ENCODE measurements at regions not wholly inside any gene's neighbourhood (a gene's known extent, or its start where the extent isn't known, plus 50 kb on each side); places are given as distances from the start of the nearest gene placed in this dataset.

DNA sequence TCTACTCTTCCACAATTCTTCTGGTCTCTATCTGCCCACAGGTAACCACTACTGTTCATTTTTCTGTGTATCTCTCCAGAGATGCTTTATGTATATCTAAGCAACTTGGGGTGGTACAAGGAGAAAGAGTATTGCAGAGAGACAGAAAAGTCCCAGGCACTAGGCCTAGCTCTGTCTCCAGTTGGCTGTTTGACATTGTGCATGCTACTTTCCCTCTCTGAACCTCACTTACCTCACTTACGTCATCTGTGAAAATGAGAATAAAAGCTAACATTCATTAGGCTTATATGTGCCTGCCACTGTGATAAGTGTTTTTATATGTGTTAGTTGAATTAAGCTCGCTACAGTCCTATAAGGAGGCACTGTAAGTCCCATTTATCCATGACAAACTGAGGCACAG, 76.7 kb upstream of the RNU6-1 start:
- H3K9me3 ChIP-seq (ENCODE audit: control insufficient read depth, low read depth, low read length): peaks cover 7% of the 10 kb centered on the region
- no peaks in the 10 kb centered on the region for H3K36me3 ChIP-seq (ENCODE audit: control insufficient read depth in 2 of 2, extremely low read depth in 1 of 2, insufficient read depth in 2 of 2, low read length in 2 of 2)
- H3K27ac ChIP-seq (ENCODE audit: control insufficient read depth, insufficient read depth, low read length): no peak overlapping the region
- H3K4me2 ChIP-seq (ENCODE audit: control insufficient read depth, extremely low read depth, insufficient read depth, low read depth, low read length): no peak overlapping the region
- no peaks in the 10 kb centered on the region for H3K79me2 ChIP-seq (ENCODE audit: control insufficient read depth, insufficient read depth, low read length)
- FAIRE-seq: no peak
- no peak overlapping the region for H2AFZ ChIP-seq (ENCODE audit: control insufficient read depth, low read length)
- no peaks in the 10 kb centered on the region for H3K27me3 ChIP-seq (ENCODE audit: control insufficient read depth, extremely low read depth, insufficient read depth, low read length)
- DNase-seq (ENCODE audit: low read depth, low spot score): no peak
- H3K4me3 ChIP-seq (ENCODE audit: control insufficient read depth in 2 of 3, extremely low read depth in 1 of 3, insufficient read depth in 2 of 3, low read depth in 1 of 3, low read length in 3 of 3): no peak overlapping the region
- no peaks in the 10 kb centered on the region for H4K20me1 ChIP-seq (ENCODE audit: control insufficient read depth, extremely low read depth, insufficient read depth, low read length)
- TF ChIP-seq, protein P1, sequence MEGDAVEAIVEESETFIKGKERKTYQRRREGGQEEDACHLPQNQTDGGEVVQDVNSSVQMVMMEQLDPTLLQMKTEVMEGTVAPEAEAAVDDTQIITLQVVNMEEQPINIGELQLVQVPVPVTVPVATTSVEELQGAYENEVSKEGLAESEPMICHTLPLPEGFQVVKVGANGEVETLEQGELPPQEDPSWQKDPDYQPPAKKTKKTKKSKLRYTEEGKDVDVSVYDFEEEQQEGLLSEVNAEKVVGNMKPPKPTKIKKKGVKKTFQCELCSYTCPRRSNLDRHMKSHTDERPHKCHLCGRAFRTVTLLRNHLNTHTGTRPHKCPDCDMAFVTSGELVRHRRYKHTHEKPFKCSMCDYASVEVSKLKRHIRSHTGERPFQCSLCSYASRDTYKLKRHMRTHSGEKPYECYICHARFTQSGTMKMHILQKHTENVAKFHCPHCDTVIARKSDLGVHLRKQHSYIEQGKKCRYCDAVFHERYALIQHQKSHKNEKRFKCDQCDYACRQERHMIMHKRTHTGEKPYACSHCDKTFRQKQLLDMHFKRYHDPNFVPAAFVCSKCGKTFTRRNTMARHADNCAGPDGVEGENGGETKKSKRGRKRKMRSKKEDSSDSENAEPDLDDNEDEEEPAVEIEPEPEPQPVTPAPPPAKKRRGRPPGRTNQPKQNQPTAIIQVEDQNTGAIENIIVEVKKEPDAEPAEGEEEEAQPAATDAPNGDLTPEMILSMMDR (optimal IDR thresholded peaks at IDR 0.05 in 1 of 3, IDR thresholded peaks at IDR 0.05 in 1 of 3, conservative IDR thresholded peaks at IDR 0.05 in 1 of 3; ENCODE audit: extremely low read depth in 1 of 3, insufficient read depth in 2 of 3, low read length in 3 of 3): no peak
- TF ChIP-seq EZH2 (IDR thresholded peaks at IDR 0.05; ENCODE audit: low read length): no peak
- H3K9me1 ChIP-seq (ENCODE audit: control insufficient read depth, extremely low read depth, insufficient read depth, low read length): no peaks in the 10 kb centered on the region
- dilution Hi-C loops (cut with MboI; ENCODE audit: extremely low pct_ligation_motif_present, low sequenced_read_pairs): no loop called here
- no peak overlapping the region for H3K9ac ChIP-seq (ENCODE audit: control insufficient read depth, extremely low read depth, insufficient read depth, low read length)
- H3K4me1 ChIP-seq (ENCODE audit: control insufficient read depth, extremely low read depth, insufficient read depth, low read length): no peaks in the 10 kb centered on the region

DNA sequence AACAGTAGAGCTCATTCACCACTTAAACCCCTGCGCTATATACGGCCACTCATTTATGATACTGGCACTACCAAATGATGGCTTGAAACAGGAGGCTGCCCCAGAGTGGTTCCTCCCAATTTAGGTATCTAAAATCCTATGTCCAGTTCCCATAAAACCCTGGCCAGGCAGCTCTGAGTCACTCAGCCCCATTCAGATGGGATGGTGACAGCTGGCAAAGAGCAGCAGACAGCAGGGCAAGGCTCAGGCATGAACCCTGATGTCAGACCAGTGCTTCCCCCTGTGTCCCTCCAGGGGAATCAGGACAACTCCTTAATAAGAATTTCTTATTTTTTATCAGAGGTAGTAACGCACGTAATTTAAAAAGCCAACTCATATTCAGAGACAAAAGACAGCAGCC, 77.2 kb upstream of the RNU6-1 start:
- no peak for FAIRE-seq
- Histone ChIP-seq H3K27ac (ENCODE audit: control insufficient read depth, insufficient read depth, low read length) (no peak overlapping the region), H3K4me2 (ENCODE audit: control insufficient read depth, extremely low read depth, insufficient read depth, low read depth, low read length) (no peak overlapping the region)

More for the DNA sequence above, 77.2 kb upstream of the RNU6-1 start:
- dilution Hi-C loops (cut with MboI; ENCODE audit: extremely low pct_ligation_motif_present, low sequenced_read_pairs): no loop called here
- Histone ChIP-seq H3K9me1 (ENCODE audit: control insufficient read depth, extremely low read depth, insufficient read depth, low read length) (no peaks in the 10 kb centered on the region), H4K20me1 (ENCODE audit: control insufficient read depth, extremely low read depth, insufficient read depth, low read length) (no peaks in the 10 kb centered on the region), H3K79me2 (ENCODE audit: control insufficient read depth, insufficient read depth, low read length) (no peaks in the 10 kb centered on the region), H3K4me3 (ENCODE audit: control insufficient read depth in 2 of 3, extremely low read depth in 1 of 3, insufficient read depth in 2 of 3, low read depth in 1 of 3, low read length in 3 of 3) (no peak overlapping the region), H3K27me3 (ENCODE audit: control insufficient read depth, extremely low read depth, insufficient read depth, low read length) (no peaks in the 10 kb centered on the region), H3K9ac (ENCODE audit: control insufficient read depth, extremely low read depth, insufficient read depth, low read length) (no peak overlapping the region), H3K9me3 (ENCODE audit: control insufficient read depth, low read depth, low read length) (peaks cover 7% of the 10 kb centered on the region), H3K4me1 (ENCODE audit: control insufficient read depth, extremely low read depth, insufficient read depth, low read length) (no peaks in the 10 kb centered on the region), H2AFZ (ENCODE audit: control insufficient read depth, low read length) (no peak overlapping the region), H3K36me3 (ENCODE audit: control insufficient read depth in 2 of 2, extremely low read depth in 1 of 2, insufficient read depth in 2 of 2, low read length in 2 of 2) (no peaks in the 10 kb centered on the region)
- TF ChIP-seq EZH2 (IDR thresholded peaks at IDR 0.05; ENCODE audit: low read length): no peak
- TF ChIP-seq, protein P1 (optimal IDR thresholded peaks at IDR 0.05 in 1 of 3, IDR thresholded peaks at IDR 0.05 in 1 of 3, conservative IDR thresholded peaks at IDR 0.05 in 1 of 3; ENCODE audit: extremely low read depth in 1 of 3, insufficient read depth in 2 of 3, low read length in 3 of 3): no peak
- DNase-seq (ENCODE audit: low read depth, low spot score): no peak
